ENCODE measurements at regions not wholly inside any gene's neighbourhood (a gene's known extent, or its start where the extent isn't known, plus 50 kb on each side); places are given as distances from the start of the nearest gene placed in this dataset.

- no peak overlapping the region for H3K4me3 ChIP-seq (ENCODE audit: low read depth, low read length)
- no peak for DNase-seq (ENCODE audit: low read depth)
- TF ChIP-seq, protein P1, sequence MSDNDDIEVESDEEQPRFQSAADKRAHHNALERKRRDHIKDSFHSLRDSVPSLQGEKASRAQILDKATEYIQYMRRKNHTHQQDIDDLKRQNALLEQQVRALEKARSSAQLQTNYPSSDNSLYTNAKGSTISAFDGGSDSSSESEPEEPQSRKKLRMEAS (IDR thresholded peaks at IDR 0.05; ENCODE audit: low read depth, low read length) = no peak
- TF ChIP-seq MYC (IDR thresholded peaks at IDR 0.05; ENCODE audit: low read depth, low read length) (no peak), POLR2A (IDR thresholded peaks at IDR 0.05; ENCODE audit: extremely low read depth, insufficient read length) (no peak)
- TF ChIP-seq, protein P2, sequence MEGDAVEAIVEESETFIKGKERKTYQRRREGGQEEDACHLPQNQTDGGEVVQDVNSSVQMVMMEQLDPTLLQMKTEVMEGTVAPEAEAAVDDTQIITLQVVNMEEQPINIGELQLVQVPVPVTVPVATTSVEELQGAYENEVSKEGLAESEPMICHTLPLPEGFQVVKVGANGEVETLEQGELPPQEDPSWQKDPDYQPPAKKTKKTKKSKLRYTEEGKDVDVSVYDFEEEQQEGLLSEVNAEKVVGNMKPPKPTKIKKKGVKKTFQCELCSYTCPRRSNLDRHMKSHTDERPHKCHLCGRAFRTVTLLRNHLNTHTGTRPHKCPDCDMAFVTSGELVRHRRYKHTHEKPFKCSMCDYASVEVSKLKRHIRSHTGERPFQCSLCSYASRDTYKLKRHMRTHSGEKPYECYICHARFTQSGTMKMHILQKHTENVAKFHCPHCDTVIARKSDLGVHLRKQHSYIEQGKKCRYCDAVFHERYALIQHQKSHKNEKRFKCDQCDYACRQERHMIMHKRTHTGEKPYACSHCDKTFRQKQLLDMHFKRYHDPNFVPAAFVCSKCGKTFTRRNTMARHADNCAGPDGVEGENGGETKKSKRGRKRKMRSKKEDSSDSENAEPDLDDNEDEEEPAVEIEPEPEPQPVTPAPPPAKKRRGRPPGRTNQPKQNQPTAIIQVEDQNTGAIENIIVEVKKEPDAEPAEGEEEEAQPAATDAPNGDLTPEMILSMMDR (IDR thresholded peaks at IDR 0.05; ENCODE audit: low read depth, low read length) = no peak
Measured at GRCh38 chr1:184270556-184270955, 116.3 kb upstream of the C1orf21 start.

GRCh38 chr1:184272175-184272866 lies 114.5 kb upstream of the C1orf21 start:
- no peak for DNase-seq (ENCODE audit: low read depth)
- TF ChIP-seq, protein P1 (IDR thresholded peaks at IDR 0.05; ENCODE audit: low read depth, low read length) = no peak
- TF ChIP-seq, protein P2 (IDR thresholded peaks at IDR 0.05; ENCODE audit: low read depth, low read length) = no peak
- TF ChIP-seq MYC (IDR thresholded peaks at IDR 0.05; ENCODE audit: low read depth, low read length) (no peak), POLR2A (IDR thresholded peaks at IDR 0.05; ENCODE audit: extremely low read depth, insufficient read length) (no peak)
- no peak overlapping the region for H3K4me3 ChIP-seq (ENCODE audit: low read depth, low read length)

DNA sequence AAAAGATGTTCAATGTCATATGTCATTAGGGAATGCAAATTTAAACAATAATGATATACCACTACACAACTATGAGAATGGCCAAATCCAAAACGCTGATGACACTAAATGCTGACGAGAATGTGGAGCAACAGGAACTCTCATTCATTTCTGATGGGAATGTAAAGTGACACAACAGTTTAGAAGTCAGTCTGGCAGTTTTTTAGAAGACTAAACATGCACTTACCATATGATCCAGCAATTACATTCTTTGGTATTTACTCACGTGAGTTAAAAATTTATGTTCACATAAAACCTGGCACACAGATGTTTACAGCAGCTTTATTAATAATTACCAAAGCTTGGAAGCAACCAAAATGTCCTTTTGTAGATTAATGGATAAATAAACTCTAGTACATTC lies 110.4 kb upstream of the C1orf21 start:
- no peak overlapping the region for H3K4me3 ChIP-seq (ENCODE audit: low read depth, low read length)
- TF ChIP-seq, protein P1 (IDR thresholded peaks at IDR 0.05; ENCODE audit: low read depth, low read length) = no peak
- TF ChIP-seq, protein P2 (IDR thresholded peaks at IDR 0.05; ENCODE audit: low read depth, low read length) = no peak
- TF ChIP-seq POLR2A (IDR thresholded peaks at IDR 0.05; ENCODE audit: extremely low read depth, insufficient read length) (no peak), MYC (IDR thresholded peaks at IDR 0.05; ENCODE audit: low read depth, low read length) (no peak)
- DNase-seq (ENCODE audit: low read depth) = no peak

DNA sequence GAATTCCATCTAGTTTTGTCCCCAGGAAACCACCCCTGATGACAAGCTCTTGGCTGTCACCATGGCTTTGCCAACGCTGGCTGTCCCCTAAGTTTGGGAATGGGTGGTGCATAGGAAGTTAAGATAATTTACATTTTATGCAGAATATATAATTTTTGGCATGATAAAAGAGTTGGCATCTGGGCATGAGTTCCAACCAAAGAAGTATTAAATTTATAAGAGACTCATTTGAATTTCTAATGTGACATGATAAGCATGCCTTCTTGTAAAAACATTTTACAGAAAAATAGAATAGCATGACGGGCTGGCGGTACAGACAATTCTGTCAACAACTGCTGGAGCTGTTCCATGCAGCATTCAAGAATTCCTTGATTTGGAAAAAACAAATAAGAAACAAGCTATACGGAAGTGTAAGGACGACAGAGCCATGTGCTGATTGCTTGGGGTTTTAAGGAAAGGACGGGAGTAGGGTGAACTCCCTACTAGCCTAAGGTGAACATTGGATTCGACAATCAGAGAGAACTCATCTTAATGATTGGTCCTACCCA lies 106.8 kb upstream of the C1orf21 start:
- H3K4me3 ChIP-seq (ENCODE audit: low read depth, low read length) = no peak overlapping the region
- TF ChIP-seq, protein P1 (IDR thresholded peaks at IDR 0.05; ENCODE audit: low read depth, low read length) = no peak
- TF ChIP-seq MYC (IDR thresholded peaks at IDR 0.05; ENCODE audit: low read depth, low read length) = no peak
- TF ChIP-seq POLR2A (IDR thresholded peaks at IDR 0.05; ENCODE audit: extremely low read depth, insufficient read length) = no peak
- TF ChIP-seq, protein P2 (IDR thresholded peaks at IDR 0.05; ENCODE audit: low read depth, low read length) = no peak
- no peak for DNase-seq (ENCODE audit: low read depth)

DNA sequence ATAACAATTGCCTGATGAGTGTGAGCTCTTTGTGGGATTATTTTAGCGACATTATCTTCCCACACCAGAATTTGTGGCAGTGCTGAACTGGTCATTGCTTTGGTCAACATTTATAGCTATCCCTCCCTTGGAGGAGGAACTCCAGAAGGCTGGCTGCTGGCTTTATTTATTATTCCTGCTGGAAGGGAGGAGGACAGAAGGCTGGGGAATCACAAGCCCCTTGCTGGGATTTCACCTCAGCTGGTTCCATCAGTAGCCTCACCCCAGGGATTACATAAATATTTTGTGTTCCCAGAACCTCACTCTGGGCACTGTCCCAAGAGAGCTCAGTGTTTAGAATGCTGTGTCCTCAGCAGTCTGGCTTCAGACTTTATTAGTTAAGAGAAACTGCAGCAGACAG lies 102.8 kb upstream of the C1orf21 start:
- TF ChIP-seq, protein P2 (IDR thresholded peaks at IDR 0.05; ENCODE audit: low read depth, low read length) = no peak
- no peak for TF ChIP-seq MYC (IDR thresholded peaks at IDR 0.05; ENCODE audit: low read depth, low read length)
- TF ChIP-seq, protein P1 (IDR thresholded peaks at IDR 0.05; ENCODE audit: low read depth, low read length) = no peak
- no peak for TF ChIP-seq POLR2A (IDR thresholded peaks at IDR 0.05; ENCODE audit: extremely low read depth, insufficient read length)
- H3K4me3 ChIP-seq (ENCODE audit: low read depth, low read length) = no peak overlapping the region
- DNase-seq (ENCODE audit: low read depth) = no peak
